ENCODE measurements at regions not wholly inside any gene's neighbourhood (a gene's known extent, or its start where the extent isn't known, plus 50 kb on each side); places are given as distances from the start of the nearest gene placed in this dataset.

DNA sequence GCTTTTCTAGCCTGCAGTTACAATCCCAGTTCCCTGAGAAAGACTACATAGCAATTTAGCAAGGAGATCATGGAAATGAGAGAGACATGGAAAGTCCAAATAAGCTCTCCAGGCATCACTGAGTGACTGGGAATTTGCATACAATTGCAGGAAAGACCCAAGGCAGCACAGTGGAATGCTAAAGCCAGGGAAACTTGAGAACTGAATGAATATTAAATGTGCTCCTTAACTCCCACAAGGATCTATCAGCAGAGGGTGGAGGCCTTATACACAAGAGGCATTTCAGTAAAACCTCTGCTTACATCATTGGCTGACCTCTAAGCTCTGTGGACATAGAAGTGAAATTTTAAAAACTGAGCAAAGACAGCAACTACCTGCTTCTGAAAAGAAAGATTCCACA is 355.6 kb upstream of the DAB2 start:
- TF ChIP-seq FOXA1 (IDR thresholded peaks at IDR 0.05) (no peak), SP1 (IDR thresholded peaks at IDR 0.05) (no peak), HDGF (IDR thresholded peaks at IDR 0.05; ENCODE audit: borderline replicate concordance) (no peak), ZNF384 (IDR thresholded peaks at IDR 0.05) (no peak), SUZ12 (IDR thresholded peaks at IDR 0.05) (no peak)
